Endothelial cell of umbilical vein (primary cell): ENCODE measurements at regions not wholly inside any gene's neighbourhood (a gene's known extent, or its start where the extent isn't known, plus 50 kb on each side); places are given as distances from the start of the nearest gene placed in this dataset.

Experiments used
- EZH2 ChIP-seq: IDR thresholded peaks from 2 replicates; pipeline ENCODE4 v1.6.1; 2012; ENCODE audit warnings: borderline replicate concordance, low read depth, mild to moderate bottlenecking, moderate library complexity, low read length, inconsistent platforms; ENCODE audit not compliant: severe bottlenecking
- FOS ChIP-seq: IDR thresholded peaks from 2 replicates; pipeline ENCODE4 v1.6.1; 2011; ENCODE audit warnings: mild to moderate bottlenecking, low read length, moderate library complexity, borderline replicate concordance; ENCODE audit not compliant: insufficient read depth
- GATA2 ChIP-seq: IDR thresholded peaks from 2 replicates; pipeline ENCODE4 v1.7.0; 2011; ENCODE audit warnings: low read depth, mild to moderate bottlenecking, moderate library complexity, mixed read lengths, low read length; ENCODE audit not compliant: insufficient read length, insufficient read depth
- JUN ChIP-seq: IDR thresholded peaks from 2 replicates; pipeline ENCODE4 v1.6.1; 2011; ENCODE audit warnings: borderline replicate concordance, low read depth; ENCODE audit not compliant: insufficient read length, insufficient read depth
- MYC ChIP-seq: IDR thresholded peaks from one replicate; pipeline ENCODE4 v1.6.1; 2011; ENCODE audit warnings: mild to moderate bottlenecking, low read depth, low read length
- POLR2A ChIP-seq: IDR thresholded peaks from 2 replicates; pipeline ENCODE4 v1.6.1; 2012; ENCODE audit warnings: low read depth, mild to moderate bottlenecking, control low read depth, low read length
- POLR2AphosphoS5 ChIP-seq: IDR thresholded peaks from 2 replicates; pipeline ENCODE4 v1.6.1; 2012; ENCODE audit warnings: low read depth, mild to moderate bottlenecking, control low read depth, low read length, moderate library complexity; ENCODE audit not compliant: insufficient read depth
- TF ChIP-seq, protein P1 (sequence below), 2 donors: IDR thresholded peaks; 1 replicate in 1 of 2; 2 replicates in 1 of 2; pipeline ENCODE4 v1.5.1; 2011; ENCODE audit warnings: low read length in 2 of 2, mild to moderate bottlenecking in 2 of 2, moderate library complexity in 2 of 2, control low read depth in 1 of 2, inconsistent platforms in 1 of 2, low read depth in 1 of 2; ENCODE audit not compliant: insufficient read depth in 1 of 2; ENCODE audit errors: extremely low read depth in 1 of 2
- TF ChIP-seq, protein P2 (sequence below): IDR thresholded peaks from 2 replicates; pipeline ENCODE4 v1.6.1; 2011; ENCODE audit not compliant: insufficient read depth, insufficient read length

DNA sequence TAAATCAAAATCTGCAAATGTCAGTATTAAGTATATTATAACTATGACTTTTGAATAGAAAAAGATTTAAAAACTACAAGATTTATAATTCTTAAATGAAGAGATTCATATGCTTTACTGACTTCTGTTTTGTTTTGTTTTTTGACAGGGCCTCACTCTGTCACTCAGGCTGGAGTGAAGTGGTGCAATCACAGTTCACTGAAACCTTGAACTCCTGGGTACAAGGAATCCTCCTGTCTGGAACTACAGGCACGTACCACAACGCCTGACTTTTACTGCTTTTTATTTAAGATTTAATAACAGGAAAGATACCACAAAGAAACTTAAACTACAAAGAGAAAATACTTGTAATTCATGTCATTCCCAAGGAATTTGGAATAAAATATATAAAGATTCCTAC is 940.2 kb upstream of the CITED2 start:
- TF ChIP-seq, protein P1, sequence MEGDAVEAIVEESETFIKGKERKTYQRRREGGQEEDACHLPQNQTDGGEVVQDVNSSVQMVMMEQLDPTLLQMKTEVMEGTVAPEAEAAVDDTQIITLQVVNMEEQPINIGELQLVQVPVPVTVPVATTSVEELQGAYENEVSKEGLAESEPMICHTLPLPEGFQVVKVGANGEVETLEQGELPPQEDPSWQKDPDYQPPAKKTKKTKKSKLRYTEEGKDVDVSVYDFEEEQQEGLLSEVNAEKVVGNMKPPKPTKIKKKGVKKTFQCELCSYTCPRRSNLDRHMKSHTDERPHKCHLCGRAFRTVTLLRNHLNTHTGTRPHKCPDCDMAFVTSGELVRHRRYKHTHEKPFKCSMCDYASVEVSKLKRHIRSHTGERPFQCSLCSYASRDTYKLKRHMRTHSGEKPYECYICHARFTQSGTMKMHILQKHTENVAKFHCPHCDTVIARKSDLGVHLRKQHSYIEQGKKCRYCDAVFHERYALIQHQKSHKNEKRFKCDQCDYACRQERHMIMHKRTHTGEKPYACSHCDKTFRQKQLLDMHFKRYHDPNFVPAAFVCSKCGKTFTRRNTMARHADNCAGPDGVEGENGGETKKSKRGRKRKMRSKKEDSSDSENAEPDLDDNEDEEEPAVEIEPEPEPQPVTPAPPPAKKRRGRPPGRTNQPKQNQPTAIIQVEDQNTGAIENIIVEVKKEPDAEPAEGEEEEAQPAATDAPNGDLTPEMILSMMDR (IDR thresholded peaks at IDR 0.05; ENCODE audit: extremely low read depth in 1 of 2, insufficient read depth in 1 of 2, low read depth in 1 of 2, low read length in 2 of 2): no peak
- TF ChIP-seq POLR2A (no peak), EZH2 (no peak), MYC (no peak), POLR2AphosphoS5 (no peak), JUN (no peak), GATA2 (no peak), FOS (no peak)
- TF ChIP-seq, protein P2, sequence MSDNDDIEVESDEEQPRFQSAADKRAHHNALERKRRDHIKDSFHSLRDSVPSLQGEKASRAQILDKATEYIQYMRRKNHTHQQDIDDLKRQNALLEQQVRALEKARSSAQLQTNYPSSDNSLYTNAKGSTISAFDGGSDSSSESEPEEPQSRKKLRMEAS: no peak
